Astrocyte (in vitro differentiated cells and primary cell): ENCODE measurements at regions not wholly inside any gene's neighbourhood (a gene's known extent, or its start where the extent isn't known, plus 50 kb on each side); places are given as distances from the start of the nearest gene placed in this dataset.

Experiments
- EZH2 ChIP-seq: IDR thresholded peaks from 2 replicates; pipeline ENCODE4 v1.6.1; 2012; ENCODE audit warnings: mild to moderate bottlenecking, low read length, inconsistent platforms; ENCODE audit not compliant: insufficient read depth
- TF ChIP-seq, protein P1 (sequence below): IDR thresholded peaks from 2 replicates; pipeline ENCODE4 v1.5.1; 2011; ENCODE audit warnings: low read depth, mild to moderate bottlenecking, inconsistent platforms, low read length, moderate library complexity; ENCODE audit not compliant: insufficient read depth

DNA sequence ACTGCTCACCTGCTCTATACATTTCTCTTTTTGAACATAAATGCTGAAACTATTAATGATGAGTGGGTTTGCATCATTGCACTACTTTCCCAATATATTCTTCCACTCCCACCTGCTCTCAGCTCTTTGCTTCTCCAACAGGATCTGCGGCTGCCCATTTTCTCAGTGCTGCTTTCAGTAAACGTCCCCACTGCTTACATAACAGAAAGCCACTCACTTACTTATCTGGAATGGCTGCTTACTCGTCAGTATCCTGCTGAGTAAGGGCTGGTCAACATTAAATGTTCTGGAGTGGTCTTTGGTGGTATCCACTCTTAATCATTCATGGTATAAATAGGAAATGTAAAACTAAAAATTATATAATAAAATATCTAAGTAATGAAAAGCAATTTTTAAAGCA is 112.8 kb upstream of the HPF1 start:
- TF ChIP-seq, protein P1, sequence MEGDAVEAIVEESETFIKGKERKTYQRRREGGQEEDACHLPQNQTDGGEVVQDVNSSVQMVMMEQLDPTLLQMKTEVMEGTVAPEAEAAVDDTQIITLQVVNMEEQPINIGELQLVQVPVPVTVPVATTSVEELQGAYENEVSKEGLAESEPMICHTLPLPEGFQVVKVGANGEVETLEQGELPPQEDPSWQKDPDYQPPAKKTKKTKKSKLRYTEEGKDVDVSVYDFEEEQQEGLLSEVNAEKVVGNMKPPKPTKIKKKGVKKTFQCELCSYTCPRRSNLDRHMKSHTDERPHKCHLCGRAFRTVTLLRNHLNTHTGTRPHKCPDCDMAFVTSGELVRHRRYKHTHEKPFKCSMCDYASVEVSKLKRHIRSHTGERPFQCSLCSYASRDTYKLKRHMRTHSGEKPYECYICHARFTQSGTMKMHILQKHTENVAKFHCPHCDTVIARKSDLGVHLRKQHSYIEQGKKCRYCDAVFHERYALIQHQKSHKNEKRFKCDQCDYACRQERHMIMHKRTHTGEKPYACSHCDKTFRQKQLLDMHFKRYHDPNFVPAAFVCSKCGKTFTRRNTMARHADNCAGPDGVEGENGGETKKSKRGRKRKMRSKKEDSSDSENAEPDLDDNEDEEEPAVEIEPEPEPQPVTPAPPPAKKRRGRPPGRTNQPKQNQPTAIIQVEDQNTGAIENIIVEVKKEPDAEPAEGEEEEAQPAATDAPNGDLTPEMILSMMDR: no peak
- no peak for TF ChIP-seq EZH2
